NB4 (cell line): ENCODE measurements at regions not wholly inside any gene's neighbourhood (a gene's known extent, or its start where the extent isn't known, plus 50 kb on each side); places are given as distances from the start of the nearest gene placed in this dataset.

Source experiments
- DNase-seq: peaks from one replicate; pipeline ENCODE4 v3.0.0; 2010; ENCODE audit warnings: low read depth
- H3K4me3 ChIP-seq: one replicate; pipeline ENCODE4 v1.5.1; 2011; ENCODE audit warnings: mild to moderate bottlenecking, low read depth, low read length, moderate library complexity
- MAX ChIP-seq: IDR thresholded peaks from 2 replicates; pipeline ENCODE4 v1.6.1; 2011; ENCODE audit warnings: low read depth, low read length
- MYC ChIP-seq: IDR thresholded peaks from 2 replicates; pipeline ENCODE4 v1.6.1; 2011; ENCODE audit warnings: low read depth, low read length
- POLR2A ChIP-seq: IDR thresholded peaks from 2 replicates; pipeline ENCODE4 v1.6.1; 2011; ENCODE audit warnings: mild to moderate bottlenecking; ENCODE audit not compliant: insufficient read length; ENCODE audit errors: extremely low read depth
- TF ChIP-seq, protein P1 (sequence below): IDR thresholded peaks from one replicate; pipeline ENCODE4 v1.5.1; 2012; ENCODE audit warnings: low read depth, low read length

- TF ChIP-seq MYC (no peak), MAX (no peak), POLR2A (no peak)
- TF ChIP-seq, protein P1, sequence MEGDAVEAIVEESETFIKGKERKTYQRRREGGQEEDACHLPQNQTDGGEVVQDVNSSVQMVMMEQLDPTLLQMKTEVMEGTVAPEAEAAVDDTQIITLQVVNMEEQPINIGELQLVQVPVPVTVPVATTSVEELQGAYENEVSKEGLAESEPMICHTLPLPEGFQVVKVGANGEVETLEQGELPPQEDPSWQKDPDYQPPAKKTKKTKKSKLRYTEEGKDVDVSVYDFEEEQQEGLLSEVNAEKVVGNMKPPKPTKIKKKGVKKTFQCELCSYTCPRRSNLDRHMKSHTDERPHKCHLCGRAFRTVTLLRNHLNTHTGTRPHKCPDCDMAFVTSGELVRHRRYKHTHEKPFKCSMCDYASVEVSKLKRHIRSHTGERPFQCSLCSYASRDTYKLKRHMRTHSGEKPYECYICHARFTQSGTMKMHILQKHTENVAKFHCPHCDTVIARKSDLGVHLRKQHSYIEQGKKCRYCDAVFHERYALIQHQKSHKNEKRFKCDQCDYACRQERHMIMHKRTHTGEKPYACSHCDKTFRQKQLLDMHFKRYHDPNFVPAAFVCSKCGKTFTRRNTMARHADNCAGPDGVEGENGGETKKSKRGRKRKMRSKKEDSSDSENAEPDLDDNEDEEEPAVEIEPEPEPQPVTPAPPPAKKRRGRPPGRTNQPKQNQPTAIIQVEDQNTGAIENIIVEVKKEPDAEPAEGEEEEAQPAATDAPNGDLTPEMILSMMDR, result no peak
- DNase-seq, result no peak
- H3K4me3 ChIP-seq, result no peak overlapping the region
Observed at GRCh38 chr2:236696834-236697233, 127.2 kb downstream of the ACKR3 start.

GRCh38 chr2:236698016-236698627 is 128.5 kb downstream of the ACKR3 start:
- TF ChIP-seq POLR2A (no peak), MAX (no peak), MYC (no peak)
- TF ChIP-seq, protein P1, result no peak
- no peak for DNase-seq
- H3K4me3 ChIP-seq, result no peak overlapping the region

GRCh38 chr2:236700703-236701102 is 131.1 kb downstream of the ACKR3 start:
- no peak overlapping the region for H3K4me3 ChIP-seq
- no peak for DNase-seq
- TF ChIP-seq MYC, result no peak
- TF ChIP-seq POLR2A, result no peak
- TF ChIP-seq MAX, result no peak

DNA sequence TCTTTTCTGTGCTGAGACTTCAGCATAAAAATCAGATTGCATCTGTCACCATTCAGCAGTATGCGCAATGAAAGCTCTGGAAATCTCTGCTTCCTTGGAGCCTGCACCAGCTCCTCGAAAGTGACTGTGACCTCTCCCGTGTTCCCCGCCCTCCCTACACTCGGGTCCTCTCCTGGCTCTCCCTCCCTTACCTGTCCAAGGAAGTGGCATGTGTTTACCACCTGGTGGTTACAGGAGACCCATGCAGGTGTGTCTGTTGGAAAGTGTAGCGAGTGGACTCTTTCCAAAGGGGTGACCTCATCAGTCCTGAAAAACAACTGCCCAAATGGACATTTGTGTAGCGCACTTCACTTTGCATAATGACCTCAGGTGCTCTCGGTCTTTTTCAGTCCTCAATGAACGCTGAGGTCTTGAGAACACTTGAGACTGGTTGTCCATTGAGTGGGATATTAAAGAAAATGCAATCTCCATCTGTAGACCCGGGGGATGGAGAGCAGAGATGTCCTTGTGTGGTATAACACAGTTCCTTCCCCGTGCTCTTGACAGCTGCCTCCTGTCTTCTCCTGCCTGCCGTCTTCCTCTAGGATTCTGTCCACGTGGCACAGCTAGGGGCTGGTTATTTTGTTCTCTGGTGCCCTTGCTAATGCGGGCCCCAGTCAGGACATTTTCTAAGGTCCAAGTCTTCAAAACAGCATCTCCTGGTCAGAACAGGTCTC is 133.2 kb downstream of the ACKR3 start:
- H3K4me3 ChIP-seq, result no peak overlapping the region
- TF ChIP-seq, protein P1, result no peak
- TF ChIP-seq MAX (no peak), MYC (no peak), POLR2A (no peak)
- no peak for DNase-seq

DNA sequence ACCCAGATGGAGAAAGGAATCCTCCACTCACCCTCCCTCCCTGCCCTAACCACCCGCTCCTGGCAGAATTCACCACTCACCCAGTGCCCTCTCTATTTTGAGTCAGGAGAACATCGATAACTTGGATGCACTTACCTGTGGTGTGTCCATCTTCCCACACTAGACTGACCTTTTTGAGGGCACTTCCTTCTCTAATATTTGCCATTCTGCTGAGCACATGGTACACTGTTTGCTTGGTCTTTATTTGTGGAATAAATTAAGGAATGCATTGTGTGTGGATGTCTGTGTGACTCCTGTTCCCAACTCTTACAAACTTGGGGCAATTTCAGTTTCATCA is 133.7 kb downstream of the ACKR3 start:
- no peak for DNase-seq
- no peak overlapping the region for H3K4me3 ChIP-seq
- TF ChIP-seq POLR2A, result no peak
- no peak for TF ChIP-seq MAX
- TF ChIP-seq MYC, result no peak
- TF ChIP-seq, protein P1, result no peak

DNA sequence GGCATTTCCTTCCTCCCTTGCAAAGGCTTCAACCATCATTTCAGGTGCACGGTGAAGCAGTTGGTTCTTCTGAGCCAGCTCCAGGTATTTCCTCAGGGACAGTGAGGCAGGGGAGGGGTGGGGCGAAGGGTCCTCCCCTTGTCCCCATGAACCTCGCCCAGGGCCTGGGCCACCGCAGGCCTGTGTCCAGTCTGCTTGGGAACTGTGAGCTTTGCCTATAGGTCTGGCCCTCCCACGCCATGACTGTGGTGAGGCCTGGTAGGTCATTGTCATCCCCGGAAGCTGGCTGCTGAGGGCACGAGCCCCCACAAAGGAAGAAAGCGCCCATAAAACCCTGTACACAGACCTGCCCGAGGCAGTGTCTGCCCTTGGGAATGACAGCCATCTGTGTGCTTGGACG is 134.3 kb downstream of the ACKR3 start:
- no peak for TF ChIP-seq MYC
- TF ChIP-seq, protein P1, result no peak
- no peak for TF ChIP-seq MAX
- TF ChIP-seq POLR2A, result no peak
- no peak for DNase-seq
- H3K4me3 ChIP-seq, result no peak overlapping the region
